Activated T-cell treated with anti-CD3 and anti-CD28 coated beads for 48 hours (primary cell): ENCODE measurements at regions not wholly inside any gene's neighbourhood (a gene's known extent, or its start where the extent isn't known, plus 50 kb on each side); places are given as distances from the start of the nearest gene placed in this dataset.
"Not testable (repeated sequence)": the region's sequence is repeated elsewhere in the genome, so short reads cannot be mapped to it uniquely, and the experiment has no call there.

Experiments
- DNase-seq: peaks from one replicate; pipeline ENCODE4 v3.0.0-alpha.2; 2020; ENCODE audit warnings: low read depth

- no peak for DNase-seq
Measured at GRCh38 chr4:140246216-140246615, 92.2 kb upstream of the MAML3 start.

GRCh38 chr4:140244328-140244727 lies 90.3 kb upstream of the MAML3 start:
- no peak for DNase-seq

GRCh38 chr4:140243278-140243753 lies 89.3 kb upstream of the MAML3 start:
- no peak for DNase-seq

DNA sequence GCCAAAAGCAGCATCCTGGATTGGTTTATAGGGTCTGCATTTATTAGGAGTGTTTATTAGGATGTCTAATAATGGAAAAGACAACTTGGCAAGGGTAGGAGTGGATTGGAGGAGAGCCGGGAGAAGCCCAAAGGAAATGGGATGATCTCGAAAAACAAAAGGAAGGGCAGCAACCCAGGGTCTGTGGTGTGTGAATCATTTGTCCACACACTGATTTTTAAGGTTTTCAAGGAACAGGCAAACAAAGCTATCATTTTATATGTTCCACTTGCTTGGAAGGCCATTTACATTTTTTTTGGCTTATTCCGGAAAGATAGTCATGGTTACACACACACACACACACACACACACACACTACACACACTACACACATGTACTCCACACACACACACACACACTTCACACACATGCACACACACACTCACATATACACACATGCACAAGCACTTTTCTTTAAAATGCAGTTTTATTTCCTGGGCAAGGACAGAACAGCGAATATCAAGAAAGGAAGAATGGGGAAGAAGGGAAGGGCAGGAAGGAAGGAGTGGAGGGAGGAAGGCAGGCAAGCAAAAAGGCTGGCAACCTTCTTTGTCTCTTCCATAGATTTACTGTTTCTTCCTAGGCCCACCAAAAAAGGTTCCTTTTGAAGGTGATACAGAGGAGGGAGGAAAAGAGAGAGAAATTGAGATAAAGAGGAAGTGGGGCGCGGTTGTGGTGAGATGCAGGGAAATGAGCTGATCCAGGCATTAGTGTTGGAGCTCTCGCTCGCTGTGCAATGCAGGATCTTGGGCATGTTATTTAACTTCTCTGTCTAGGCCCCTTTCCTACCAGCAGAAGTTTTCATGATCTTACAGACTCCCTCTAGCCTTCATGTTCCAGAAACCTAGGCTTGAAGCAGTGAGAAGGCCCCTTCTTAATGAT lies 88.6 kb upstream of the MAML3 start:
- DNase-seq: no peak

DNA sequence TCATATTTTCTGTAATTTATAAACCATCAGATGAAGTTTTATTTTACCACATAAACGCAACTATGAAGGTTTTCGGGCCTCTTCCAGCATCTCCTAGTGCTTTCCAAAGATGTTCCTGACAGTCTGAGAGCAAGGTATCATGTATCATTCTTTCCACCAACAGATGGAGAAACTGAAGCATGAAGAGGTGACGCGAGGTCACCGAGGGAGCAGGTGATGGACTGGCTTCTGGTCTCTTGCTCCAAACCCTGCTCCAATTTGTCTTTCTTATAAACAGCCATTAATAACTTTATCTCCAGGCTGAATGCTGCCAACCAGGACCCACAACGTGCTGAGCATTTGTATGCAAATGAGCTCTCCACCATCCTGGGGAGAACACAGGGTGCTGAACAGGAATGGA lies 86.3 kb upstream of the MAML3 start:
- DNase-seq: no peak

GRCh38 chr4:140239311-140239710 lies 85.3 kb upstream of the MAML3 start:
- DNase-seq: no peak

DNA sequence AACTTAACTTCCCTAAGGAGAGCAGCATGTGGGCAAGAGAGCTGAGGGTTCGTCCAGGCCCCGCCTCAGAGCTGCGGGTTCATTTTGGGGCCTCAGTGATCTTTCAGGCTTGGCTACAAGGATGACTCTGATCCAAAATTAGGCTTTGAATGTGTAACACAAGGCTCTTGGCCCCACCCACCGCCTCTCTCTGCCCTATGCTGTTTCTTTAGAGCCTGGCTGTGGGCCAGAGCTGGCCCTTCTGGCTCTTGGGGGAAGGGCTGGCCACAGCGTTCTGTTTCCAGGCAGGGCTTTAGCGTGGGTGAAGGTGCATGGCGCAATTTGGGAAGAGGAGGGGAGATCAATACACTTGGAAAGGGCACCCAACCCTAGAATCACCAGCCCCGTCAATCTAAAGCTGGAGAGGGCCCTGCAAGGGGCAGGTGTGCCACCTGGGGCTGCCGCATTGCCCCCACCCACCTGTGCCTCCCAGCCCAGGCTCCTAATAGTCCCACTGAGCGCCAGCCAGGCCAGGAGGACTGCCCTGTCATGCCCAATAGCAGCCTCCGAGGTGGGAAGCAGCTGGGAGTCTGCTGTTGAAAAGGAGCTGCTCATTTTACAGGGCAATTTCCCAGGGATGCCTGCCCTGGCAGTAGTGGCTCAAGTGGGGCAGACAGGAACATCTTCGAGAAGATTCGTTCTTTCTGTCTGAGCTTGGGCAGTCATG lies 84.5 kb upstream of the MAML3 start:
- no peak for DNase-seq

- no peak for DNase-seq
Measured at GRCh38 chr4:140237616-140238350, 83.8 kb upstream of the MAML3 start.

DNA sequence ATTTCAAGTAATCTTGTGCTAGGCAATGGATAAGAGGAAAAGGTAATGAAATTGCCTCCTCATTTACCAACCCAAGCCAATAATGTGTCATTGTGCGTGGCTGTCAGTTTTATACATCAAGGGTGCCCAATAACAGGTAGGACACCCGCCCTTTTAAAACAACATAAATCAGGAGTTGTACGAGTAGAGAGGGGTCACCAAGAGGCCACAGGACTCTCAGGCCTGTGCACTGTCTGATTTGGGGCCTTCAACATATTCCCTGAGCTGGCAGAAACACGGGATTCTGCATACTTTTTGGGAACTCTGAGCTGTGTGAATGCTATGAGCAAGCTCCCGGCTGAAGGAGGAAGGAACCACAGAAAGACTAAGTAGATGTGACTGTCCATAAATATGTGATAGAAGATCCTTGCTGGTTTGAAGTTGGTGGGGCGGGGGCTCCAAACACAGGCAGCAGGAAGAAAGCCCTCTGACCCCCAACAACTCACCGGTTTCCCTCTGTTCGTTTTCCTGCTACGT lies 82.7 kb upstream of the MAML3 start:
- no peak for DNase-seq

- DNase-seq: no peak
Measured at GRCh38 chr4:140234697-140235060, 80.7 kb upstream of the MAML3 start.

DNA sequence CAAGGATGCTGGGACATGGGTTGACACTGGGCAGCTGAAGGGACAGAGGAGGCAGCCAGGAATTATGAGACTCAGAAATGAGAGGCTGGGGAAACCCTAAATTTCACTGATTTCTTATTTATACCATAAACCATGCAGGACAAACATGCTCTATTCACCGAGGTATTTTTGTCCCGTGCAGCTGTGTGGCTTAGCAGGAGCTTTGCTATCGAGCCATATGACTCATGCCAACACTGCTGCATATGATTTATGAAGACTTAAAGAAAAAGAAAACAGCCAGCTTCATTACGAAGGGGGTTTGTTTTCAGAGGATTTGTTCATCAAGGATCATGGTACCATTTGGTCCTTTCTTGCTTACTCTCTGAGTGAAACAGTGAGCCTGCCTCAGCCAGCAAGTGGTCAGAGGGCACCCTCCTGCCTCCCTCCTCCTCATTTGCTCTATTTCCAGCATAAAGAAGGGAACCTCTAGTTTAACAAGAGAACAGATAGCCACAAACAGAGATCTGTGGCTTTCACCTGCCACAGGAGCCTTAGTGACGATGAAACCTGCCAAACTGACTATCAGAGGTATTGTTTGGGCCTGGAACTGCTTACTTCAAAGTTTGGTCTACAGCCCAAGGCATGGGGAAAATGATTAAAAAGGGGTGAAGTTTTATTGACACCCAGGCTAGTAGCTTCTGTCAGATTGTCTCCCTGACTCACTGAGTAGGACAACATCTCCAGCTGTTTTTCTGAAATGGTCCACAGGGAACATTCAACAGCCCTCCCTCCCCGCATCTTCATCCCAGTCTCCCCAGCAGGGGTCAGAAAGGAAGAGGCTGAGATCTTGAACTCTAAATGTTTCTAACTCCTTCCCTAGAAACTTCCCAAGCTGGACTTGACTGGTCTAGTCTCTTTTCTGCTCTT lies 80.1 kb upstream of the MAML3 start:
- no peak for DNase-seq

DNA sequence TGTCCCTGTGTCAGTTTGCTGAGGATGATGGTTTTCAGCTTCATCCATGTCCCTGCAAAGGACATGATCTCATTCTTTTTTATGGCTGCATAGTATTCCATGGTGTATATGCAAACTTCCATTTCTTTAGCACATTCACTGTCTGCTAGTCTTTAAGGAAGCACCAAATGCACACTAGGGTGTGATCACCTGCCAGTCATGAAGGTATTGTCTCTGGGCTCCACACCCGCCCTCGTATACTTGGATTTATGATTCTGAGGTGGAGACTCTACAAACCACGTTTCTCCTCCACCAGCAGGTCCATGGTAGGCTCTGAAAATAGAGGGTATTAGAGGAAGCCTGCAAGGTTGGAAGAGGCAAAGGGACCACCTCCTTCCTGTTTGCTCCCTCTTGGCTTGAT lies 75.9 kb upstream of the MAML3 start:
- DNase-seq: no peak

GRCh38 chr4:140227286-140227685 lies 73.3 kb upstream of the MAML3 start:
- DNase-seq: no peak

DNA sequence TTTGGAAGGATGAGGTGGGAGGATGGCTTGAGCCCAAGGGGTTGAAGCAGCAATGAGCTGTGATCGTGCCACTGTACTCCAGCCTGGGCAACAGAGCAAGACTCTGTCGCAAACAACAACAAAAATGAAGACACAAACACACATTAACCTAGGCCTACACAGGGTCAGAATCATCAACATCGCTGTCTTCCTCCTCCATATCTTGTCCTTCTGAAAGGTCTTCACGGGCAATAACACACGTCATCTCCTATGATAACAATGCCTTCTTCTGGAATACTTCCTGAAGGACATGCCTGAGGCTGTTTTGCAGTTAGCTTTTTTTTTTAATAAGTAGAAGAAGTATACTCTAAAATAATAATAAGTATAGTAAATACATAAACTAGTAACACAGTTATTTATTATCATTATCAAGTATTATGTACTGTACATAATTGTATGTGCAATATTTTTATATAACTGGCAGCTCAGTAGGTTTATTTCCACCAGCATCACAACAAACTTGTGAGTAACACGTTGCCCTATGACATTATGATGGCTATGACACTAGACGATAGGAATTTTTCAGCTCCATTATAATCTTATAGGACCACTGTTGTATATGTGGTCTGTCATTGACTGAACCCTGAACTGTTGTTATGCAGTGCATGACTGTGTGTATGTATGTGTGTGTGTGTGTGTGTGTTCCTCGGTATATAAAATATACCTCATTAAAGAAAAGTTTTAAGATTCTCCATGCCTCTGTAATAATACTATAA lies 69.2 kb upstream of the MAML3 start:
- DNase-seq: no peak

DNA sequence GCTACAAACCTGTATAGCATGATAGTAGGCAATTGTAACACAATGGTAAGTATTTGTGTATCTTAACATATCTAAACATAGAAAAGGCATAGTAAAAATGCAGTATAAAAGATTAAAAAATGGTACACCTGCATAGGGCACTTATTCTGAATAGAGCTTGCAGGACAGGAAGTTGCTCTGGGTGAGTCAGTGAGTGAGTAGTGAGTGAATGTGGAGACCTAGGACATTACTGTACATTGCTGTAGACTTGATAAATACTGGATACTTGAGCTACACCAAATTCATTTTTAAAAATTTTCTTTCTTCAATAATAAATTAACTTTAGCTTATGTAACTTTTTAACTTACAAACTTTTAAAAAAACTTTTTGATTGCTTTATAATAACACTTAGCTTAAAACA lies 68.2 kb upstream of the MAML3 start:
- DNase-seq: no peak

GRCh38 chr4:140220058-140220457 lies 66.1 kb upstream of the MAML3 start:
- no peak for DNase-seq

DNA sequence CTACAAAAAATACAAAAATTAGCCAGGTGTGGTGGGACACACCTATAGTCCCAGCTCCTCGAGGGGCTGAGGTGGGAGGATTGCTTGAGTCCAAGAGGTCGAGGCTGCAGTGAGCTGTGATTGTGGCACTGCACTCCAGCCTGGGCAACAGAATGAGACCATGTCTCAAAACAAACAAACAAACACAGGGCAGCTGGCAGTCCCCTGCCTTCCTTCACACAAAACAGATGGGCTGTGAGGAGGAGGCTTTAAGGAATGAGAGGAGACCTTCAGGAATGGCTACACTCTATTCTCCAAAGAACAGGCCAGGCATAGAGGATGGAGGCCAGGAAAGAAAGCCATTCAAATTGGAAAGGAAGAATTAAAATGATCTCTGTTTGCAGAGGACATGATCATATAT lies 65.6 kb upstream of the MAML3 start:
- no peak for DNase-seq

DNA sequence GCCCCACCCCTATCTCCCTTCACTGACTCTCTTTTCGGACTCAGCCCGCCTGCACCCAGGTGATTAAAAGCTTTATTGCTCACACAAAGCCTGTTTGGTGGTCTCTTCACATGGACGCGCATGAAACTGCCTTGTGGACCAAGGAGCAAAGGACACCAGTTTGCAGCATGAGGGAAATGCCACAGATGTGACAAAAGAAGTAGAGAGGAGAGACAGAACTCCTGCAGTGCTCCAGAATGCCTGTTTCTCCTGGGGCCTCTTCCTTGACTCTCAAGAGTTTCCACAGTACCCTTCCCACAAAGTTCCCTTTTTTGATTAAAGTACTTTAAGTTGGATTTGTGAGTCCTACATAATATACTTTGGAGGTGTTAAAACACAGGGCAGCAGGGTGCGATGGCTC lies 65.1 kb upstream of the MAML3 start:
- not testable (repeated sequence) for DNase-seq

DNA sequence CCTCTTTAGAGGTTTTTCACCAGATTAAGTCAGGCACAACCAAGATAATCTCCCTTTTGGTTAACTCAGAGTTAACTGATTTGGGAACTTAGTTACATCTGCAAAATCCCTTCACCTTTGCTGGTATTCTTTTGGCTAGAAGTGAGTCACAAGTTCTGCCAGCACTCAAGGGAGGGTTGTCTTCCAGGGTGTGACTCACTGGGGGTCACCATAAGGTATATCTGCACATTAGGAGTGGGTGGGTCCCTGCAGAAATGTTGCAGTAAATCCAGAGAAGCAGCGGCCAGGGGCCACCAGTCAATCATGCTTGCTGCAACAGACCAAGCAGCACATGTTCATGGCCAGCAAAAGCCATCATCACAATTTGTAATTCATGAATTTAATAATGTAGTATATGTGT lies 59.8 kb upstream of the MAML3 start:
- no peak for DNase-seq

GRCh38 chr4:140213116-140213515 lies 59.1 kb upstream of the MAML3 start:
- no peak for DNase-seq

DNA sequence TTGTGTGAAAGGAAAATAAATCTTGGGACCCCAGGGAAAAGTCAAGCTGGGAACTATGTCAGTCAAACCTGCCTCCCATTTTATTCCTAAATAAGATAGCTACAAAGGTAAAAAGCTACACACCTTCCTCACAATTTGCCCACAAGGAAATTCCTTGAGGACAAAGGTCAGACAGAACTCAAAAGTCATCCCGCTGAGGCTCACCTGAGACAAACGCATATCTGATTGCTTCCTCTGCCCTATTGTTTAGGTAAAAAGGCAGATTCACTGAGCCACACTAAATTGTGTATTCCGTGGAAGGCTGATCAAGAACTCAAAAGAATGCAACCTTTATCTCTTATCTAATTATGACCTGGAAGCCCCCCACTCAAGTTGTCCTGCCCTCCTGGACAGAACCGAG lies 58.7 kb upstream of the MAML3 start:
- no peak for DNase-seq
